Spleen (tissue), 7 donors: ENCODE measurements at regions not wholly inside any gene's neighbourhood (a gene's known extent, or its start where the extent isn't known, plus 50 kb on each side); places are given as distances from the start of the nearest gene placed in this dataset.

Experiments used
- POLR2A ChIP-seq, 3 donors: fragments of 450-650 bp; IDR thresholded peaks; one replicate each; pipeline ENCODE4 v1.5.1; 2017; ENCODE audit warnings: antibody characterized with exemption in 3 of 3, mild to moderate bottlenecking in 1 of 3
- POLR2AphosphoS5 ChIP-seq, 3 donors: sonication (generic); formaldehyde crosslinking; IDR thresholded peaks; one replicate each; pipeline ENCODE4 v1.5.1; 2017; ENCODE audit warnings: antibody characterized with exemption in 3 of 3
- TF ChIP-seq, protein P1 (sequence below), 11 experiments: fragments of 200-600 bp in 7 of 11; fragments of 450-650 bp in 4 of 11; sonication (generic) in 4 of 11; IDR thresholded peaks in 8 of 11; conservative IDR thresholded peaks in 3 of 11; 1 replicate in 7 of 11; 2 replicates in 4 of 11; pipeline versions ENCODE4 v1.4.0 to v1.8.0; 2016 to 2021; ENCODE audit warnings: antibody characterized with exemption in 11 of 11, inconsistent platforms in 4 of 11, mild to moderate bottlenecking in 1 of 11
- donor health status: DM: no; HTN: no; CAD: no; lungs with moderate emphysema.
- donor health status: DM: no; HTN: no; CAD: no.
- donor health status: DM: no; HTN: no; CAD: no.

DNA sequence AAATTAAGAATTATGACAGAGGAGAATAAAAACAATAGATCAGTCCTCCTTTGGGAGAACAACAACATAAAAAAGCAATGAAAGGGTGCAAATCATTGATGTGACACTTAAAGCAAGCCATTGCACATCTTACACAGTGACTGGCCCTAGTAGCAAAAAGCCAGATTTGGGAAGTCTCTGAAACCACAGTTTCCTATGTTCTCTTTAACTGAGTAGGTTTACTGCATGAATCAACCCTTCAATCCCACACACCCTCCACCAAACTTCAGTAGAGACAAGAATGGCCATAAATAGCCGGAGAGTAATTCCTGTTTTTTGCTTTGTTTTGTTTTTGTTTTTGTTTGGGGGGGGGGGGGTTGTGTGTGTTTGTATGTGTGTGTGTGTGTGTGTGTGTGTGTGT is 180.8 kb downstream of the VEGFC start:
- TF ChIP-seq, protein P1, sequence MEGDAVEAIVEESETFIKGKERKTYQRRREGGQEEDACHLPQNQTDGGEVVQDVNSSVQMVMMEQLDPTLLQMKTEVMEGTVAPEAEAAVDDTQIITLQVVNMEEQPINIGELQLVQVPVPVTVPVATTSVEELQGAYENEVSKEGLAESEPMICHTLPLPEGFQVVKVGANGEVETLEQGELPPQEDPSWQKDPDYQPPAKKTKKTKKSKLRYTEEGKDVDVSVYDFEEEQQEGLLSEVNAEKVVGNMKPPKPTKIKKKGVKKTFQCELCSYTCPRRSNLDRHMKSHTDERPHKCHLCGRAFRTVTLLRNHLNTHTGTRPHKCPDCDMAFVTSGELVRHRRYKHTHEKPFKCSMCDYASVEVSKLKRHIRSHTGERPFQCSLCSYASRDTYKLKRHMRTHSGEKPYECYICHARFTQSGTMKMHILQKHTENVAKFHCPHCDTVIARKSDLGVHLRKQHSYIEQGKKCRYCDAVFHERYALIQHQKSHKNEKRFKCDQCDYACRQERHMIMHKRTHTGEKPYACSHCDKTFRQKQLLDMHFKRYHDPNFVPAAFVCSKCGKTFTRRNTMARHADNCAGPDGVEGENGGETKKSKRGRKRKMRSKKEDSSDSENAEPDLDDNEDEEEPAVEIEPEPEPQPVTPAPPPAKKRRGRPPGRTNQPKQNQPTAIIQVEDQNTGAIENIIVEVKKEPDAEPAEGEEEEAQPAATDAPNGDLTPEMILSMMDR (IDR thresholded peaks at IDR 0.05 in 8 of 11, conservative IDR thresholded peaks at IDR 0.05 in 3 of 11), result no peak
- TF ChIP-seq POLR2A (IDR thresholded peaks at IDR 0.05) (no peak), POLR2AphosphoS5 (IDR thresholded peaks at IDR 0.05) (no peak)
